Keratinocyte (primary cell): ENCODE measurements at regions not wholly inside any gene's neighbourhood (a gene's known extent, or its start where the extent isn't known, plus 50 kb on each side); places are given as distances from the start of the nearest gene placed in this dataset.

Experiments
- EZH2 ChIP-seq: IDR thresholded peaks from one replicate; pipeline ENCODE4 v1.6.1; 2012; ENCODE audit warnings: inconsistent platforms, mild to moderate bottlenecking, low read length, moderate library complexity
- TF ChIP-seq, protein P1 (sequence below), 3 experiments: IDR thresholded peaks in 1 of 3; conservative IDR thresholded peaks in 1 of 3; optimal IDR thresholded peaks in 1 of 3; 2 replicates in 2 of 3; 3 replicates in 1 of 3; pipeline versions ENCODE3 to v1.5.1; 2011; ENCODE audit warnings: low read length in 3 of 3, mild to moderate bottlenecking in 3 of 3, moderate library complexity in 2 of 3, control low read depth in 1 of 3, inconsistent platforms in 1 of 3; ENCODE audit not compliant: insufficient read depth in 2 of 3; ENCODE audit errors: extremely low read depth in 1 of 3

DNA sequence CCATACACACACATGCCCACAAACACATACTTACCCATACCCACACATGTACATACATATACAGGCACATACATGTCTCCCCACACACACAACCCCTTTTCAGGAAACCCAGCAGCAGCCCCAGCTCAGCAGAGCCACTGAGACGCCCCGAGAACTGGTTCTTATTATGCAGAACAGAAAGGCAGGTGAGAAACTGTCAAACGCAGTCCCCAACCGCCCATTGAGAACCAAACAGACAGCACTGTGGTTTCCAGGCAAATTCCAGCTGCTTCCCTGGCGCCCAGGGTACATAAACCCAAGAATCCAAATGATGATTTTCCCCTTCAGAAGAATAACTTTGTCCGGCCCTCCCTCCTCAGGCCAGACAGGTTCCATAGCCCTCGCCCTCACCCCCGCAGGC, 366.6 kb upstream of the ZMIZ1 start:
- TF ChIP-seq, protein P1, sequence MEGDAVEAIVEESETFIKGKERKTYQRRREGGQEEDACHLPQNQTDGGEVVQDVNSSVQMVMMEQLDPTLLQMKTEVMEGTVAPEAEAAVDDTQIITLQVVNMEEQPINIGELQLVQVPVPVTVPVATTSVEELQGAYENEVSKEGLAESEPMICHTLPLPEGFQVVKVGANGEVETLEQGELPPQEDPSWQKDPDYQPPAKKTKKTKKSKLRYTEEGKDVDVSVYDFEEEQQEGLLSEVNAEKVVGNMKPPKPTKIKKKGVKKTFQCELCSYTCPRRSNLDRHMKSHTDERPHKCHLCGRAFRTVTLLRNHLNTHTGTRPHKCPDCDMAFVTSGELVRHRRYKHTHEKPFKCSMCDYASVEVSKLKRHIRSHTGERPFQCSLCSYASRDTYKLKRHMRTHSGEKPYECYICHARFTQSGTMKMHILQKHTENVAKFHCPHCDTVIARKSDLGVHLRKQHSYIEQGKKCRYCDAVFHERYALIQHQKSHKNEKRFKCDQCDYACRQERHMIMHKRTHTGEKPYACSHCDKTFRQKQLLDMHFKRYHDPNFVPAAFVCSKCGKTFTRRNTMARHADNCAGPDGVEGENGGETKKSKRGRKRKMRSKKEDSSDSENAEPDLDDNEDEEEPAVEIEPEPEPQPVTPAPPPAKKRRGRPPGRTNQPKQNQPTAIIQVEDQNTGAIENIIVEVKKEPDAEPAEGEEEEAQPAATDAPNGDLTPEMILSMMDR (optimal IDR thresholded peaks at IDR 0.05 in 1 of 3, IDR thresholded peaks at IDR 0.05 in 1 of 3, conservative IDR thresholded peaks at IDR 0.05 in 1 of 3; ENCODE audit: extremely low read depth in 1 of 3, insufficient read depth in 2 of 3, low read length in 3 of 3), result no peak
- no peak for TF ChIP-seq EZH2
